Activated naive CD8-positive, alpha-beta T cell treated with anti-CD3 and anti-CD28 coated beads, Interleukin-2, amount 50 U/mL, for 24 hours (primary cell): ENCODE measurements at regions not wholly inside any gene's neighbourhood (a gene's known extent, or its start where the extent isn't known, plus 50 kb on each side); places are given as distances from the start of the nearest gene placed in this dataset.
"Not testable (repeated sequence)": the region's sequence is repeated elsewhere in the genome, so short reads cannot be mapped to it uniquely, and the experiment has no call there.

ENCODE experiments used
- ATAC-seq: fragments of 150-1000 bp; cut with Tn5 transposase; one replicate; pipeline ENCODE4 v1.10.0; 2021
- DNase-seq: peaks from one replicate; pipeline ENCODE4 v3.0.0; 2021
- H3K27ac Mint-ChIP-seq: one replicate; pipeline ENCODE4 v1.8.0; 2021; ENCODE audit warnings: mild to moderate bottlenecking, mixed read lengths
- H3K27me3 Mint-ChIP-seq: one replicate; pipeline ENCODE4 v1.8.0; 2021; ENCODE audit warnings: mixed read lengths
- H3K36me3 Mint-ChIP-seq: one replicate; pipeline ENCODE4 v1.8.0; 2021; ENCODE audit warnings: low read depth, mixed read lengths
- H3K4me1 Mint-ChIP-seq: one replicate; pipeline ENCODE4 v1.8.0; 2021; ENCODE audit warnings: mixed read lengths
- H3K4me3 Mint-ChIP-seq: one replicate; pipeline ENCODE4 v1.8.0; 2021; ENCODE audit warnings: mild to moderate bottlenecking, moderate library complexity, mixed read lengths
- H3K9me3 Mint-ChIP-seq: one replicate; pipeline ENCODE4 v1.8.0; 2021; ENCODE audit warnings: mixed read lengths

- no peaks in the 10 kb centered on the region for H3K27me3 Mint-ChIP-seq
- no peak for DNase-seq
Measured at GRCh38 chr5:12703254-12703653, 799.0 kb upstream of the CTNND2 start.

GRCh38 chr5:12695651-12696050 lies 791.4 kb upstream of the CTNND2 start:
- DNase-seq (no peak), ATAC-seq (no peak)
- no peak overlapping the region for H3K27ac Mint-ChIP-seq
- peaks cover 3% of the 10 kb centered on the region for H3K9me3 Mint-ChIP-seq
- H3K36me3 Mint-ChIP-seq, result no peaks in the 10 kb centered on the region
- no peak overlapping the region for H3K4me3 Mint-ChIP-seq
- H3K27me3 Mint-ChIP-seq, result no peaks in the 10 kb centered on the region
- H3K4me1 Mint-ChIP-seq, result no peaks in the 10 kb centered on the region

More at GRCh38 chr5:12703254-12703653, 799.0 kb upstream of the CTNND2 start:
- Mint-ChIP-seq H3K4me3 (no peak overlapping the region), H3K4me1 (no peaks in the 10 kb centered on the region), H3K9me3 (peaks cover 8% of the 10 kb centered on the region), H3K27ac (no peak overlapping the region), H3K36me3 (no peaks in the 10 kb centered on the region)
- ATAC-seq, result no peak

DNA sequence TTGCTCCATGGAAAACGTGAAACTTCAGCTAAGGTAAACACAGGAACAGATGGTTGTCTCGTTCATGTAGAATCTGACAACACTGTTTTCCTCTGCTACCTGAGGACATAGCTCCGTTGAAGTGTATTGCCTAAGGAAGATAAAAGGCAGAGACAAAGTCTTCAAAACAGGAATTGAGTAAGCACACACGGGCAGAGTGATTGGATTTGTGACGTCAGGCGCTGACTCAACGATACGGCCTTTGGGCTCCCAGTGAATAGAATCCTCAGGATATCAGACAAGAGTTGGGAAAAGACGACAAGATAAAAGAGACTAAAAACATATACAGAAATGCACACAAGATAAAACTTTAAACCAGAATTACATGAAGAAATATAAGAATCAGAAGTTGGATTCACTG lies 787.1 kb upstream of the CTNND2 start:
- no peaks in the 10 kb centered on the region for H3K36me3 Mint-ChIP-seq
- DNase-seq, result no peak
- no peak for ATAC-seq
- no peaks in the 10 kb centered on the region for H3K27me3 Mint-ChIP-seq
- H3K9me3 Mint-ChIP-seq, result peaks cover 7% of the 10 kb centered on the region
- H3K4me1 Mint-ChIP-seq, result no peaks in the 10 kb centered on the region
- no peak overlapping the region for H3K4me3 Mint-ChIP-seq
- no peak overlapping the region for H3K27ac Mint-ChIP-seq

DNA sequence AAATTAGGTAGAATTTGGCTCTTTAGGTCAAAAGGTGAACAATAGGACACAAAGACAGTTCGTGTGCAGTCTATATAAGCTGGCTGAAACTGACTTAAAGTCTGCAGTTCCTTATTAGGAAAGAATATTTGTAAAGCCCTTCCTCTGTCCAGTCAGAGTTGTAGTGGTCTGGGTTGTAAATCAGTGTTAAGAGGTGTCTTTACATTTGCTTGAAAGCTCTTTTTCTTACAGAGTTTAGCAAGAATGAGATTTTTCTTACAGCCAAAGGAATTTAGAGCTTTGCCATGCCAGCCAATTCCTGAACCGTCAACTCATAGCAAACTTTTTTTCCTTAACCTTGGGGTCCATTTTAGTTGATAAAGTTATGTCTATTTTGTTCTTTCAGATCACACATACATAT lies 786.1 kb upstream of the CTNND2 start:
- no peak for ATAC-seq
- no peak for DNase-seq
- H3K27me3 Mint-ChIP-seq, result no peaks in the 10 kb centered on the region
- H3K4me3 Mint-ChIP-seq, result no peak overlapping the region
- no peak overlapping the region for H3K27ac Mint-ChIP-seq
- H3K9me3 Mint-ChIP-seq, result peaks cover 7% of the 10 kb centered on the region
- no peaks in the 10 kb centered on the region for H3K36me3 Mint-ChIP-seq
- H3K4me1 Mint-ChIP-seq, result no peaks in the 10 kb centered on the region

DNA sequence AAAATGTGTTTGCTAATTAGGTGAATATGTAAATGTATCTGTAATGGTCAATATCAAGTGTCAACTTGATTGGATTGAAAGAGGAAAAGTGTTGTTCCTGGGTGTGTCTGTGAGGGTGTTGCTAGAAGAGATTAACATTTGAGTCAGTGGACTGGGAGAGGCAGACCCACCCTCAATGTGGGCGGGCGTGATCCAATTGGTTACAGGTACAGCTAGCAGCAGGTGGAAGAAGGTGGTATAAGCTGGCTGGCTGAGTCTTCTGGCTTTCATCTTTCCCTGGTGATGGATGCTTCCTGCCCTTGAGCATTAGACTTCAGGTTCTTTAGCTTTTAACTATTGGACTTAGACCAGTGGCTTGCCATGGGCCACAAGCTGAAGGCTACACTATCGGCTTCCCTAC lies 779.0 kb upstream of the CTNND2 start:
- ATAC-seq (no peak), DNase-seq (no peak)
- Mint-ChIP-seq H3K9me3 (peaks cover under 1% of the 10 kb centered on the region), H3K4me3 (no peak overlapping the region), H3K4me1 (no peaks in the 10 kb centered on the region), H3K27me3 (no peaks in the 10 kb centered on the region), H3K36me3 (no peaks in the 10 kb centered on the region), H3K27ac (no peak overlapping the region)

DNA sequence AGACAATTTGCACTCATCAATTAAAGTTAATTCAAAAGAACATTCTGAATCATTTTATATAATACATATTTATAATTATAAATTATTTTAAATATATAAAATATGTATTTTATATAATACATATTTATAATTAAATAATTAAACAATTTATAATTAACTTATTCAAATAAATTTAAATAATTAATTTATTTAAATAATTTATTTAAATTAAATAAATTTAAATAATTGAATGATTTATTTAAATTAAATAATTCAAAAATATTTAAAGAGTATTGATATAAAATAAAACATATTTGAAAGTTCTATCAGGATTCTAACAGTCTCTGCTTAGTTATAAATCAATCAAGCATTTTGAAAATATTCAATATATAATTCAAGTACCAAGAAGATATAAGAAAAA lies 775.5 kb upstream of the CTNND2 start:
- DNase-seq (no peak), ATAC-seq (no peak)
- Mint-ChIP-seq H3K27me3 (no peaks in the 10 kb centered on the region), H3K9me3 (peaks cover 8% of the 10 kb centered on the region), H3K4me1 (no peaks in the 10 kb centered on the region), H3K36me3 (no peaks in the 10 kb centered on the region), H3K4me3 (no peak overlapping the region), H3K27ac (no peak overlapping the region)

GRCh38 chr5:12675959-12676358 lies 771.7 kb upstream of the CTNND2 start:
- no peaks in the 10 kb centered on the region for H3K4me1 Mint-ChIP-seq
- DNase-seq, result no peak

DNA sequence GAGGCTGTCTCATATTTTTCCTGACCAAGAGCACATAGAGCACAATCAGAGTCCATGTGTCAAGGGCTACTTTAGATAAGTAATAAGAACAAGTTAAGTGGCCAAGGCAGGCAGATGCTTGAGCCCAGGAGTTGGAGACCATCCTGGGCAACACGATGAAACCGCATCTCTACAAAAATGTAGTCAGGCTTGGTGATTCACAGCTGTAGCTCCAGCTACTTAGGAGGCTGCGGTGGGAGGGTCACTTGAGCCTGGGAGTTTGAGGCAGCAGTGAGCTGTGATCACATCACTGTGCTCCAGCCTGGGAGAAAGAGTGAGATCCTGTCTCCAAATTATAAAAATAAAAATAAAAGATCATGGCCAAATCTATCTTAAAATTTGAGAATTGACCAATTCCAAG lies 767.9 kb upstream of the CTNND2 start:
- DNase-seq, result no peak
- Mint-ChIP-seq H3K4me3 (no peak overlapping the region), H3K36me3 (no peaks in the 10 kb centered on the region), H3K4me1 (no peaks in the 10 kb centered on the region), H3K27me3 (no peaks in the 10 kb centered on the region), H3K27ac (no peak overlapping the region), H3K9me3 (peaks cover 11% of the 10 kb centered on the region)
- ATAC-seq, result no peak

More at GRCh38 chr5:12675959-12676358, 771.7 kb upstream of the CTNND2 start:
- no peaks in the 10 kb centered on the region for H3K36me3 Mint-ChIP-seq
- H3K9me3 Mint-ChIP-seq, result peaks cover 8% of the 10 kb centered on the region
- no peak overlapping the region for H3K4me3 Mint-ChIP-seq
- no peaks in the 10 kb centered on the region for H3K27me3 Mint-ChIP-seq
- no peak overlapping the region for H3K27ac Mint-ChIP-seq
- no peak for ATAC-seq

- H3K9me3 Mint-ChIP-seq, result peaks cover 14% of the 10 kb centered on the region
- no peaks in the 10 kb centered on the region for H3K36me3 Mint-ChIP-seq
- H3K27me3 Mint-ChIP-seq, result no peaks in the 10 kb centered on the region
- H3K27ac Mint-ChIP-seq, result no peak overlapping the region
- no peak overlapping the region for H3K4me3 Mint-ChIP-seq
- ATAC-seq (no peak), DNase-seq (no peak)
- no peaks in the 10 kb centered on the region for H3K4me1 Mint-ChIP-seq
Measured at GRCh38 chr5:12669326-12669725, 765.1 kb upstream of the CTNND2 start.

GRCh38 chr5:12668564-12668963 lies 764.3 kb upstream of the CTNND2 start:
- Mint-ChIP-seq H3K27me3 (no peaks in the 10 kb centered on the region), H3K9me3 (peaks cover 14% of the 10 kb centered on the region), H3K36me3 (no peaks in the 10 kb centered on the region), H3K27ac (no peak overlapping the region), H3K4me3 (no peak overlapping the region), H3K4me1 (no peaks in the 10 kb centered on the region)
- no peak for ATAC-seq
- no peak for DNase-seq

- H3K27ac Mint-ChIP-seq, H3K27me3 Mint-ChIP-seq, H3K36me3 Mint-ChIP-seq, H3K4me3 Mint-ChIP-seq, H3K4me1 Mint-ChIP-seq, ATAC-seq, DNase-seq: not testable (repeated sequence)
- peaks cover 14% of the 10 kb centered on the region for H3K9me3 Mint-ChIP-seq
Measured at GRCh38 chr5:12667818-12668217, 763.6 kb upstream of the CTNND2 start.

GRCh38 chr5:12665772-12666171 lies 761.5 kb upstream of the CTNND2 start:
- H3K4me1 Mint-ChIP-seq, ATAC-seq, H3K4me3 Mint-ChIP-seq, H3K36me3 Mint-ChIP-seq, H3K27me3 Mint-ChIP-seq, DNase-seq, H3K27ac Mint-ChIP-seq: not testable (repeated sequence)
- H3K9me3 Mint-ChIP-seq, result peaks cover 14% of the 10 kb centered on the region

DNA sequence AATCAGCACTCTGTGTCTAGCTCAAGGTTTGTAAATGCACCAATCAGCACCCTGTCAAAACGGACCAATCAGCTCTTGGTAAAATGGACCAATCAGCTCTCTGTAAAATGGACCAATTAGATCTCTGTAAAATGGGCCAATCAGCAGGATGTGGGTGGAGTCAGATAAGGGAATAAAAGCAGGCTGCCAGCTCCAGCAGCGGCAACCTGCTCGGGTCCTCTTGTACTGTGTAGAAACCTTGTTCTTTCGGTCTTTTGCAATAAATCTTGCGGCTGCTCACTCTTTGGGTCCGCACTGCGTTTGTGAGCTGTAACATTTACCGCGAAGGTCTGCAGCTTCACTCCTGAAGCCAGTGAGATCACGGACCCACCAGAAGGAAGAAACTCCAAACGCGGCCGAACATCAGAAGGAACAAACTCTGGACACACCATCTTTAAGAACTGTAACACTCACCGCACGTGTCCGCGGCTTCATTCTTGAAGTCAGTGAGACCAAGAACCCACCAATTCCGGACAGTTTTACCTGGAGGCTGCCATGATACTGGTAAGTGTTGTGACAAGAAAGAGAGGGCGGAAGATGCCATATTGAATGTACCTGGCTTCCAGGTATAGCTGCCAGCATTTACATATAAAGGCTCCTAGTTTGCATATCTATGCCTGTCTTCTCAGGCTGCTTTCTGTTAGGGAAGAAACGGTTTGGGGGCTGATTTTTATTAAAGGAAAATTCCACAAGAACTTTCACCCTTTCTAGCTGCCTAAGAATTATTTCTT lies 758.5 kb upstream of the CTNND2 start:
- H3K4me1 Mint-ChIP-seq, result no peaks in the 10 kb centered on the region
- no peak overlapping the region for H3K27ac Mint-ChIP-seq
- no peak for DNase-seq
- peaks cover 28% of the 10 kb centered on the region for H3K9me3 Mint-ChIP-seq
- peaks cover 1% of the 10 kb centered on the region for H3K36me3 Mint-ChIP-seq
- no peak for ATAC-seq
- no peak overlapping the region for H3K4me3 Mint-ChIP-seq
- H3K27me3 Mint-ChIP-seq, result no peaks in the 10 kb centered on the region

DNA sequence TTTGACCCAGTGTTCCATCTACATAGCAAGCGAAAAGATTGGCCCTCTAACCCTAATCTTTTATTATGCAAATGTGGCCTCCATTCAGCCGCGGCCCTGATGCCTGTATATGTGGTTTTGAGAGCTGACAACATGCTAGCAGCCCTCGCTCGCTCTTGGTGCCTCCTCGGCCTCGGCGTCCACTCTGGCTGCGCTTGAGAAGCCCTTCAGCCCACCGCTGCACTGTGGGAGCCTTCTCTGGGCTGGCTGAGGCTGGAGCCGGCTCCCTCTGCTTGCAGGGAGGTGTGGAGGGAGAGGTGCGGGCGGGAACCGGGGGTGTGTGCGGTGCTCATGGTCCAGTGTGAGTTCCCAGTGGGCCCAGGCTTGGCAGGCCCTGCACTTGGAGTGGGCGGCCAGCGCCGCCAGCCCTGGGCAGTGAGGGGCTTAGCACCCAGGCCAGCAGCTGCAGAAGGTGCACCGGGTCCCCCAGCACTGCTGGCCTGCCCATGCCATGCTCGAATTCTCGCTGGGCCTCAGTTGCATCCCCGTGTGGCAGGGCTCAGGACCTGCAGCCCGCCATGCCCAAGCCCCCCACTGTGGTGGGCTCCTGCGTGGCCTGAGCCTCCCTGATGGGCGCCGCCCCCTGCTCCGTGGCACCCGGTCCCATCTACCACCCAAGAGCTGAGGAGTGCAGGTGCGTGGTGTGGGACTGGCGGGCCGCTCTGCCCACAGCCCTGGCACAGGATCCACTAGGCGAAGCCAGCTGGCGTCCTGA lies 757.5 kb upstream of the CTNND2 start:
- H3K4me1 Mint-ChIP-seq, result no peaks in the 10 kb centered on the region
- H3K27ac Mint-ChIP-seq, result no peak overlapping the region
- H3K36me3 Mint-ChIP-seq, result peaks cover 1% of the 10 kb centered on the region
- DNase-seq (no peak), ATAC-seq (no peak)
- peaks cover 29% of the 10 kb centered on the region for H3K9me3 Mint-ChIP-seq
- H3K4me3 Mint-ChIP-seq, result no peak overlapping the region
- H3K27me3 Mint-ChIP-seq, result no peaks in the 10 kb centered on the region
